ENCODE measurements at regions not wholly inside any gene's neighbourhood (a gene's known extent, or its start where the extent isn't known, plus 50 kb on each side); places are given as distances from the start of the nearest gene placed in this dataset.
A peak's percentile ranks its signal among the peaks of the same experiment; 100 is the strongest.
"Not testable (repeated sequence)": the region's sequence is repeated elsewhere in the genome, so short reads cannot be mapped to it uniquely, and the experiment has no call there.

DNA sequence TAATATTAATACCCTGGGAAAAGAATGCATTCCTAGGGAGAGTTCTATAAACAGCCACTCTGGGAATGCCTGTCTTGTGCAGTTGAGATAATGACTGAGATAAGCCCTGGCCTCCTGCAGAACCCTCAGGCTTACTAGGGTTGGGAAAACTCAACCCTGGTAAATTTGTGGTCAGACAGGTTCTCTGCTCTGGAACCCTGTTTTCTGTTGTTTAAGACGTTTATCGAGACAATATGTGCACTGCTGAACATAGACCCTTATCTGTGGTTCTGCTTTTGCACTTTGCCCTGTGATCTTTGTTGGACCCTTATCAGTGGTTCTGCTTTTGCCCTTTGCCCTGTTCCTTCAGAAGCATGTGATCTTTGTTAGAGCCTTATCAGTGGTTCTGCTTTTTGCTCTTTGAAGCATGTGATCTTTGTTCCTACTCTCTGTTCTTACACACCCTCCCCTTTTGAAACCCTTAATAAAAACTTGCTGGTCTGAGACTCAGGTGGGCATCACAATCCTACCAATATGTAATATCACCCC lies 2754.0 kb downstream of the PCDH9 start:
- not testable (repeated sequence) for DNase-seq

DNA sequence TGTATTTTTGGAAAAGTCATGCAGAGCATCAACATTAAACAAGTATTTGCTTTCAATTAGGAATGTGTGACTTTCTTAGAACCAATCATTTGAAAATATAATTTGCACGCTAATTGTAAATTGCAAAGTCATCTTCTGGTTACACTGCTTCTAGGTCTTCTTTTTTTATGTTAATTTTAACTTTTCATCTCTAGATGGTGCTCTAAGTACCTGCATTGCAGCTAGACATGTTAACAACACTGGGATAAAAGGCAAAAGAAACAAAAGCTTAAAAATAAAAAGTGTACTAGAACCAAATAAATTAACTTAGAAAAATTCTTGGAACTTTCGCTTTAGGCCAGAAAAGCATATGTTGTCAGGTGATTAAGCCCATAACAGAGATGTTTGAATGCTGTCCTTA lies 2758.2 kb downstream of the PCDH9 start:
- peak; percentile 15 for DNase-seq

DNA sequence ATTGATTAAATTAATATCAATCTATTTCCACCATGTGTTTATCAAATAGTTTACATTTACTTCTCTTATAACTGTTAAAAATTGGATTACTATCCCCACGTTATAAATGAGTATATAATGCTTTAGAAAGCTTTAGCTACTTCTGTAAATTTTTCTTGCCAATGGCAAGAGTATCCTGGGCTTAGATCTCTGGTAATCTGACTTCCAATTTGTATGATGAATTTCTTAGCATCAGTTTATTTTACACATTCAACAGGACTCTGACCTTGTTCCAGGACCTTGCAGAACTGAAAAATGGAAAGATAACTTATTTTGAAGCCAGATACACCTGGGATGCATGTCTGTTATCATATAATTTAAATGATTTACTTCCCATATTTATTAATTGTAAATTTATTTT lies 2759.4 kb downstream of the PCDH9 start:
- DNase-seq: no peak

DNA sequence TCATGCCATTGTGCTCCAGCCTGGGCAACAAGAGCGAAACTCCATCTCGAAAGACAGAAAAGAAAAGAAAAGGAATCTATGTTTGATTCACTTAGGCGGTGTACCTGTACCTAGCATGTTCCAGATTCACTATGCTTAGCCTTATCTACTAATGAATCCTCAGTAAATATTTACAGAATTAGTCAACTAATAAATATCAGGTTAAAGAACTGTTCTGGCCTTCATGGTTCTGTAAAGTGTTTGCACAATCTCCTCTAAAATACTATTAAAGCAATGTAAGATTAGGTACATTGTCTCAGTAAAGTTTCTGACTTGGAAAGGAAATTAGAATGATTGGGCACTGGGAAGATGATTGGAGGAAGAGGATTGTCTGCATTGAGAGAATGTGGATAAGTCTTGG lies 2770.4 kb downstream of the PCDH9 start:
- DNase-seq: no peak

DNA sequence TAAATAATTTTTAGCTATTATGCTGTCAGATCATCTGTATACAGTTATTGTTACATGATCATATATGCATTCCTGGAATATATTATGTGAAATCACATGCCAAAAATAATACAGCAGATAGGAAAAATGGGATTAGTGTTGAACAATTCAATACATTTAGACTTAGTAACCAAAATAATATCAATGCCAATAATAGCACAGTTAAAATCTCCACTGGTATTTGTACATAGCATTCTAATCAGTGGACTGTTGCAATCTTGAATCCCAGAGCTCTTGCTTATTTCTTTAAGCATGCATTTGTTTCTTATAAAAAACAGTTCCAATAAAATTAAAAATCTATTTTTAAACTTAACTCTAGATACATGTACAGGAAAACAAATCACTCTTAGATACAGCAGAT lies 2772.2 kb downstream of the PCDH9 start:
- no peak for DNase-seq

DNA sequence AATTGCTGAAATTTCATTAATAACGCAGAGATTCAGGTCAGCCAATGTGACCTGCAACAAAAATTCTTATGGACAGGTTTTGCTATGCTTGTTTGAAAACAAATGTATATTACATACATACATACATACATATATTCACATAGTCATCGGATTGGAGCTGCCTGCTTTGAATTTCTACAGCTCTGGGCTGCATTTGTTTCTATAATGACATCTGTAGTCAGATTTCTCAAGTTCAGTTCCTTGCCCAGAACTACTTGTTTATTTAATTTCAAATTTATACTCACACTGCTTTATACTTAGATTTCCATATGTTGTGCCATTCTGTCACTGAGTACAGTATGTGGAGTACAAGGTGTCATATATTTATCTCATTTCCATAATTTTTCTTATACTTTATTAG lies 2775.0 kb downstream of the PCDH9 start:
- no peak for DNase-seq

DNA sequence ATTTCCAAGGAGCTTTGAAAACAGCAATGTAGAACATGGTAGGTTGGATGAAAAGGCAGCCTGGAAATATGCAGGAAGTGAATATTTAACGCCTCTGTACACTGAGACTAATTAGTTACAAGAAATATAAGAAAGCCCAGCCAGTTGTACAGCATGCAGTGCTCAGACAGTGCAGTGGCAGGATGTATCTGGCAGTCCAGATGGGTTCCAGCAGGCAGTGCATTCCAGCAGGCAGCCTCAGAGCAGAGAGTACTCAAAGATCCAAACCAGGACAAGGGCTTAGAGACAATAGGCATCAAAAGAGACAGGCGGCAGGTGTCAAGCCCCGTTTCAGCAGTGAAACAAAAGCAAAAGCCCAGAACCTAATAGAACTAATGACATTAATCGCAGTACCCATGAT lies 2776.3 kb downstream of the PCDH9 start:
- DNase-seq: no peak

DNA sequence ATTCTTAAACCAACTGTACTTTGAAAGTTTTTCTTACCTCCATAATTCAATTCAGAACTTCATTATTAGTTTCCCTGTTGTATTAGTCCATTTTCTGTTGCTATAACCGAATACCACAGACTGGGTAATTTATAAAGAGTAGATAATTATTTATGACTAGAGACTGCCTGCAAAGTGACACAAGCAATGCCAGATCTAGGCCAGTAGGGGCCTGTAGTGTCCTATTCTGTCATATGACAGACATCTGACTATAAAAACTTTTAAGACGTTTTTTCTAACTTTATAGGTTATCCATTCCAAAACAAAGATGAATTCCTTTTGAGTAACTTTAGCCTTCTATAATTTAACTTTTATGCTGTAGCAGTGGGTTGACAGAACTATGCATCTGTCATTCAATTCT lies 2783.8 kb downstream of the PCDH9 start:
- DNase-seq: no peak

DNA sequence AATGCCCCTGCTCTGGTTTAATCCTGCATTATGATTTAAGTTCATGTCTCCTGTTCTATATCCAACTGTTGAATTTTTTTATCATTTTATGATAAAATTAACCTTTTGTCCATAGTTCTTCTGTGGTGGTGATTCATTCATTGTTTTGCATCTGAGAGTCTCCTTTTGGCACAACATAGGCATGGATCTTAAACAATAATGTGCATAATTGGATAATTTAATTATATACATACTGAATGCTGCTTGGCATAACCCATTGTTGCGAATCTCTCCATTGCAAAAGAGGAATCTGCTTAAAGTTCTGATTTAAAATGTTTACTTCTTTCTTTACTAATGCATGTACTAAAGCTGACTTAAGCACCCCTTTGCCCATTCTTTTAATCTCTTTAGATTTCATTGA lies 2788.4 kb downstream of the PCDH9 start:
- no peak for DNase-seq

DNA sequence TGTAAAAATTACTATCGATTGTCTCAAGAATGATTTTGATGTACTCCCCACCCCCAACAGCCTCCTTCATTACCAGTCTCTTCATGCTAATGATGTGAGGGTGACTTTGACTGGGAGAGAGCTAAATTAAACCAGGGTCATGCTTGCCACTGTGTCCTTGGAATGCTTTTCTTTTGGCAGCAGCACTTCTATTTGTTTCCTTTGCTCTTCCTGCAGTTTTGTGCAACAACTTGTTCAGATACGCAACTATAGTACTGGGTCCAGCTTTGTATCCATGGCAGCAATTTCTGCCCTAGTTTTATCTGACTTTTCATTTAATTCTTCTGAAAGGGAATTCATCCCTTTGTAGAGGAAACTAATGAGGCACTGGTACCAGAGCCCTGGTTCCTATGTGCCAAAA lies 2792.1 kb downstream of the PCDH9 start:
- no peak for DNase-seq

DNA sequence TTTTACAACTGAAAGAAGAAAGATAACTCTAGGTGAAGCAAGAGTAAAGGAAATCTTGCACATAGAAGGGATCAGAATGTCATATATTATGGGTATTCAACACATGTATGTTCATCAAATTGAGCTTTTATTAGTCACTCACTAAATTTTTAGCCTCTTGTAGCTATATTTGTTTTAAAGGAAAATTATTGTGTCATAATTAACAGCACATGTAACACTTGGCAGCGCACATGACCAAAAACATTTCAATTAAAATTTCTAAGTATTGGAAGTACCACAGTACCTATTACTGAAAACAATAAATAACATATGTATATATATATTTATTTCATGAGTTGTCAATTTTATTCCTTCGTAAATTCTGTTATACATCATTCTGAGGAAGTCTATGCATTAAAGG lies 2800.4 kb downstream of the PCDH9 start:
- DNase-seq: no peak

DNA sequence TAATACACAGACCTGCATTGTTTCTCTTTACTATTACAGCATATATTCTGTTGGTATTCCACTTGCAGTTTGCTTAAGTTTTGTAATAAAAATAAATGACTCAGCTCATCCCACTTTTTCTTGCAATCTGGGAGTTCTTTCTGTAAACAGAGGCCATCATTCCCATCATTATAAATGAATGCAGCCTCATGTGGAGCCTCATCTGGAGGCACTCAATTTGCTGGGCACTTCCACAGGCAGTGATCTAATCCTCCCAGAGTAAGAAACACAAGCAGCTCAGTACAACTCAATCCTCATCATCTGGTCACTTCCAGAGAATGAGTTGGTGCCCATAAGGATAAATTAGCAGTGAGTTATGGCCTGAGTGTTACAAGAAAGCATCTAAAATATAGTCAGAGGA lies 2801.9 kb downstream of the PCDH9 start:
- no peak for DNase-seq

DNA sequence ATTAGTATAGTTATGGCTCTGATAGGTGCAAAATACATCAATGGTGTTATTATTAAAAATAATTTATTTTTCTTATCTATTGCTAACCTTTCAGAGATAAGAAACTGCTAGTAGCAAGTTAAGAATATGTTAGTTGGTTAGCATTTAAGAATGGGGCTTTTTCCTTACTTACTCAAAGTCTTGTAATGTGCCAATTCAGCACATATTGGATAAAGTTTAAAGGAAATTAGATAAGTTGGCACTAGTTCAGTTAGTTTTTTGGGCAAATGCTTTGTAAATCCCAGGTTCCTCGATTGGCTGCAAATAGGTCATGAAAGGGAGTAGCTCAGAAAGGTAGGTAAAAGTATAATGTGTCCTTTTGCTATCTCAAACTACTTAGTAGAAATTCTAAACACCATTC lies 2806.7 kb downstream of the PCDH9 start:
- DNase-seq: no peak

DNA sequence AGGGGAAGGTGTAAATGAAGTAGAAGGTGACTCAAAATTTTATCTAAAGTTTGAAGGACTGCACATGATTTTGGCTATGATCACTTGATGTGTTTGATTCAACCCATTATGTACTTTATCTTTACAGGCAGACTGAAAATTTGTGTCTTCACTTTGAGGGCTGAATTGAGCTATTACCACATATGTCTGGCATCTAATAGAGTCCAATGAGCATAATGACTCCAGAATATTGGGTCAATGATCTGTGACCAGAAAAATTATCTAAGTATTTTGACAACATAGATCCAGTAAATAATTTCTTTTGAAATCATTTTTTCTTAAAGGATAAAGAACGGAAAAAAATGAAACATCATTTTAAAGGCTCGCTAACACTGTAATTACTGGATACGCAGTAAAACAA lies 2810.0 kb downstream of the PCDH9 start:
- DNase-seq: no peak

DNA sequence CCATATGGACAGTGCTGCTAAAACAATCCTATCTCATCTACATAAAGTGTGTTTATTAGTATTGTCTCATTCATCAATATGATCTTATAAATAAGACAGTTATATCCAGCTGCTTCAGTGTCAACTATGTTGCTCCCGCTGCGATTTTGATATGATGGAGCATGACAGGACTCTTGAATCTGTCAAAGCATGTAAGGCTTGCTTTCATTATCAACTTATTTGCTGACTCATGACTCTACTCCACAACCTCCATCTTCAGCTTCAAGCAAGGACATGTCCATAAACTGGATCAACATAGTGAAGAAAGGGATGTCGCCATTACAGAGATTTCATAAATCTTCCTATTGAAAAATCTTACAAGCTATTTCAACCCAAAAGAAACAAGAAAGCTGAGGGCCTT lies 2812.6 kb downstream of the PCDH9 start:
- DNase-seq: no peak

DNA sequence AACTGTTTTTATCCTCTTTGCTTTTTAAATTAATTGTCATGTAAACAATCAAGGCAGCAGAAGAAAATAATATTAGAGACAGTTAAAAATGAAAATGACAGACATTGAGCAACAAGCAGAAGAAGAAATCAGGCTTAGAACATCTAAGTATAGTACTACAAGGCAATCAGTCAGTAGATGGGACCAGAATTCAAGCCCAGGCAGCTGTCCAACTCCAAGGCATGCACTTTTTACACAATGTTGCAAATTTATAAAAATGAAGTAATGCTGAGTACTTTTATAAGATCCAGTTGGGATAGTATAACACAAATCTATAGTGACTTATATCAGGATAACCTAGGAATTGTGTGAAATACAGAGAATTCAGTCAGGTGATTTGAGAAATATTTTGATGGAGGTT lies 2815.8 kb downstream of the PCDH9 start:
- no peak for DNase-seq

DNA sequence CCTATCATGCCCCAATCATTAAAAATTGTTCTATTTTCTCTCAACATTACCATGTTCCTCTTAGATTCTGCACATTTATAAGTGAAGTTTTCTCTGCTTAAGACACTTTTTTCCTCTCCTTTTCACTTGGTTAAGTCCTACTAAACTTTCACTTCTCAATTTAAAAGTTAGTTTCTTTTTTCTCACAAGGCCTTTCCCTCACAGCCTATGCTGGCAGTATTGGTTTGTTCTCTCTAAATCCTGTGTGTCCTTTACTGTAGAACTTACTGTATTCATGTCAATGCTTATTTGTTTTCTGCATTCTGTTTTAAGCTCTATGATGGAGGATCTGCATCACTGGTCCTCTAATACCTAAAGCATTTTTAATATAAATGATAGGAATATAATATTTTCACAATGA lies 2816.6 kb downstream of the PCDH9 start:
- no peak for DNase-seq

DNA sequence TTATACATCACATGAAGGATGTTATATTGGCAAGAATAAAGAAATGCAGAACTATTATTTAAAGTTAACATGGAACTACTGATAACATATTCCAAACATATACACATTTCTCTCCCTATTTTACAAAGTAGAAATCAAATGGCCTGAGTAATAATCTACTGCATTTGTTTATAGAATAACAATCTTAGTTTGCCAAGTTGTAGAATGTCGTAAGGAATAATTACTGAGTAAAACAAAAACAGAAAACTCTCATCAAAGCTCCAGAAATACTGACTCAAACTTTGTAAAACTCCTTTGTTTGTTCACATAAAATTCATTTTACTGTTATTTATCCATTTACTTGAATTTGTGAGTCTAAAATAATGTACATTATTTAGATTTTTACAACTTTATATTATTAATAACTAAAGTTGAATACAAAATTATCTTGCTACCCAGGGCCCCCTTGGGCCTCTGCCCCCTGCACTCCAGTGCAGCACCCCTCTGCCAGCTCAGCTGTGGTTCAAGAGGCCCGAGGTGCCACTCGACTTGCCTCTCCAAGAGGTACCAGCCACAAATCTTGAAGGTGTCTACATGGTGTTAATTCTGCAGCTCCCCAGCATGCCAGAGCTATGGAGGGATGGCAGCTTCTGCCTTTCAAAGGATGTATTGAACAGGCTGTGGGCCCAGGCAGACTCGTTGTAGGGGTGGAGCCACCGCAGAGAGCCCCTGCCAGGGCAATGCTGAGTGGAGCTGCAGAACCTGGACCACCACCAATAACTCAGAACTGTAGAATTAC lies 2819.7 kb downstream of the PCDH9 start:
- DNase-seq: no peak

DNA sequence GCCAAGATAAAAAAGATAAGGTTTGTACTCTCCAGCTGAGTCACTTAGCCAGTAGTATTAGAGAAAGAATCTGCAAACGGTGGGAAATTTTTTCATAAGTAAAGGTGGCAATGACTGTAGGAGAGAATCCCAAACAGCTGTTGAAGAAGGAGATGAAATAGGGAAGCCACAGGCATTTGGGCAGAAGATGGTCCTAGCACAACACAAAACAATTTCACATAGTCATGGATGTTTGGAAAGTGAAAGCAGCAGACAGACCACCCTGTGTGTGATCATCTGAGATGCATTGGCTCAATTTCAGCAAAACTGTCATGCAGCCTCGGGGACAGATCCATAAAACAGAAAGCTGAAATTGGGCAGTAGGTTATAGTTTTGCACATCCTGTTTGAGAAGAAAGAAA lies 2832.4 kb downstream of the PCDH9 start:
- no peak for DNase-seq

DNA sequence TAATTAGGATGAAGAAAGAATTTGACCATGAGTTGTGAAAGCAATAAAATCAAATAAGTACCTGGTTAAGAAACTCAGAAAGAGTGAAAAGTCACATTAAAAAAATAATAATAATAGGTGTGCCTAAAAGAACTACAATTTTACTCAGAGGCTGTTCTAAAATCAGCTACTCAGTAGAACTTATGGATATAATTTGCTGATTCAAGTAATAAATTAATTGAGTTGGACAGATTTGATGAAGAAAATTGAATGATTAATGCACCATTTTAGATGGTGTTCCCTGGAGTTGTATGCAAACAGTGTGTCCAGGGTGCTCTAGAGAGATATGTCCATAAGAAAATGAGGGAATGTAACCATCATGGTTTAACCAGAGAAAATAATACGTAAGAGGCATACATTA lies 2852.5 kb downstream of the PCDH9 start:
- no peak for DNase-seq

DNA sequence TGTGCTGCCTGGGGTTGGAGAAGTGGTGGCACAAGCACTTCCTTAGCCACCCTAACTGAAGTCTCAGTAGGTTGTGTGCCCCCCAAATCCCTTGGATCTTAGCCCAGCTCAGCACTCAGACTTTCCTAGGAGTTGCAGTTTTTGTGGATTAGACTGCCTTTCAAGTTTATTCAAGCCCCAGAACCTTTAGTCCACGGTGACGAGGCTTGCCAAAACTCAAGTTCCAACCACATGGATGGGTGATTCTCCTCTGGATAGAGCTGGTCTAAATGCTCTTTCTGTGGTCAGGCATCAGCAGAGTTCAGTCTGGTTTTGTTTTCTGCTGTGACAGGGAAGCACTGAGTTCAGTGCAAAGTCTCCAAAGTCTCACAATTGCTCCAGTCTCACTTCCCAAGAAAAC lies 2858.7 kb downstream of the PCDH9 start:
- DNase-seq: no peak

DNA sequence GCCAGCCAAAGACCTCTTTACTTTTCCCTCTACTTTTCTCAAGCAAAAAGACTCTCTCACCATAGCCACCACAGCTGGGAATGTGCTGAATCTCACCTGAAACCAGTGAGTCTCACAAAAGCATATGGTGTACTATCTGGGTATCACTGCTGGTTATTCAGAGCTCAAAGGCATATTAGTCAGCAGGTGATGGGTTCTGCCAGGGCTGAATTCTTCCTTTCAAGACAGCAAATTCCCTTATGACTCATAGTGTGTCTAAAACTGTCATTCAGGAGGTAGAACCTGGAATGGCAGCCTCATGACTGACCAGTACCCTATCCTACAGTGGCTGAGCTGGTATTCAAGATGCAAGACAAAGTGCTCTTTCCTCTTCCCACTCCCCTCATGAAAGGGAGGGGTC lies 2859.1 kb downstream of the PCDH9 start:
- no peak for DNase-seq

DNA sequence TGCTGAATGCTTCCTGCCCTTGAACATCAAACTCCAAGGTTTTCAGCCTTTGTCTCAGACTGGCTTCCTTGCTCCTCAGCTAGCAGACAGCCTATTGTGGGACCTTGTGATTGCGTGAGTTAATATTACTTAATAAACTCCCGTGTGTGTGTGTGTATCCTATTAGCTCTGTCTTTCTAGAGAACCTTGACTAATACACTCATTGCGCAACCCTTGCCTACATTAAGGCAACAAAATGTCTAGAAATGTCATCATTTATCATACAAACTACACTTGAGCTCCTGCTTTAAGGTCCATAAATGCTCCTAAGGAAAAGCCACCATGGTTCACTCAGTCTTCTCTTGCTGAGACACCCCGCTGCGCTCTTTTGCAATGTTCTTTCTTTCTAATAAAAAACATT lies 2861.0 kb downstream of the PCDH9 start:
- DNase-seq: no peak

DNA sequence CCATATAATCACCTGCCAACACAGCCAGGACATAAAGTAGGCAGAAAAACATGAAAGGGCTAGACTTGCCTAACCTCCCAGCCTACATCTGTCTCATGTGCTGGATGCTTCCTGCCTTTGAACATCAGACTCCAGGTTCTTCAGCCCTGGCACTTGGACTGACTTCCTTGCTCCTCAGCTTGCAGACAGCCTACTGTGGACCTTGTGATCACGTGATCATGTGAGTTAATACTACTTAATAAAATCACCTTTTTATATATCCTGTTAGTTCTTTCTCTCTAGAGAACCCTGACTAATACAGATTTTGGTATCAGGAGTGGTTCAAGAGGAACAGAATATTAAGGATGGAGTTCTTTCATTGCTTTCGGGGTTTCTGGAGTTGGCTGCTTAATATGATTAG lies 2867.6 kb downstream of the PCDH9 start:
- DNase-seq: no peak

DNA sequence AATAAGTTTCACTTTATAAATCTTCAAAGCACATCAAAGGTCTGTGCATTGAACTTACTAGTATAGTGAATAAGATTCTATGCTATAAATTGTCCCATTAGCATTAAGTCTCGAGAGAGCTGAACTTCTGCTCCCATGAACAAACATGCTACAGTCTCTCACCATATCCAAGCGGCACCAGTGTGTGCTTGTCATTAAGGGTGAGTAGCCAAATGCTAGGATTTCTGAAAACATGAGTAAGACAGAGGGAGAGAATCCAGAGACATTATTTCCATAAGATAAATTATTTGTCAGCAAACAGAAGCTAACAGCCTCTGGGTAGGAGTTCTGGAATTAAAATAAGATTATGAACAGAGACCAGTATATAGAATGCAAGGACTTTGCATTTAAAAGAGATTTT lies 2882.5 kb downstream of the PCDH9 start:
- no peak for DNase-seq

Measured in NCI-H1694 (cell line).